Lower lobe of right lung (tissue), 2 donors: ENCODE measurements at regions not wholly inside any gene's neighbourhood (a gene's known extent, or its start where the extent isn't known, plus 50 kb on each side); places are given as distances from the start of the nearest gene placed in this dataset.

Experiments
- ATAC-seq, 2 donors: fragments of 200-7000 bp; cut with Tn5 transposase; one replicate each; pipeline ENCODE4 v1.9.1; 2020 to 2022; ENCODE audit warnings: mild to moderate bottlenecking in 2 of 2, moderate library complexity in 2 of 2
- DNase-seq: peaks from one replicate; pipeline ENCODE4 v3.0.0-alpha.2; 2020
- H3K27ac ChIP-seq: fragments of 200-600 bp; one replicate; pipeline ENCODE4 v1.8.0; 2022
- H3K27me3 ChIP-seq: fragments of 200-600 bp; one replicate; pipeline ENCODE4 v1.8.0; 2022; ENCODE audit warnings: low read depth
- H3K36me3 ChIP-seq: fragments of 200-600 bp; one replicate; pipeline ENCODE4 v1.8.0; 2022; ENCODE audit warnings: mild to moderate bottlenecking
- H3K4me1 ChIP-seq: fragments of 200-600 bp; one replicate; pipeline ENCODE4 v1.8.0; 2022
- H3K4me3 ChIP-seq: fragments of 200-600 bp; one replicate; pipeline ENCODE4 v1.8.0; 2022; ENCODE audit warnings: mild to moderate bottlenecking
- H3K9me3 ChIP-seq: fragments of 200-600 bp; one replicate; pipeline ENCODE4 v1.8.0; 2022
- intact Hi-C: fragments of 100-400 bp; cut with DNase I; formaldehyde crosslinking; loops from one replicate; pipeline ENCODE4 v1.11.0; 2022
- TF ChIP-seq, protein P1 (sequence below): fragments of 200-600 bp; IDR thresholded peaks from one replicate; pipeline ENCODE4 v1.8.0; 2022; ENCODE audit warnings: antibody characterized with exemption, mild to moderate bottlenecking
- donor health status: DM: no; HTN: yes; CAD: no; lungs with severe emphysema.

DNA sequence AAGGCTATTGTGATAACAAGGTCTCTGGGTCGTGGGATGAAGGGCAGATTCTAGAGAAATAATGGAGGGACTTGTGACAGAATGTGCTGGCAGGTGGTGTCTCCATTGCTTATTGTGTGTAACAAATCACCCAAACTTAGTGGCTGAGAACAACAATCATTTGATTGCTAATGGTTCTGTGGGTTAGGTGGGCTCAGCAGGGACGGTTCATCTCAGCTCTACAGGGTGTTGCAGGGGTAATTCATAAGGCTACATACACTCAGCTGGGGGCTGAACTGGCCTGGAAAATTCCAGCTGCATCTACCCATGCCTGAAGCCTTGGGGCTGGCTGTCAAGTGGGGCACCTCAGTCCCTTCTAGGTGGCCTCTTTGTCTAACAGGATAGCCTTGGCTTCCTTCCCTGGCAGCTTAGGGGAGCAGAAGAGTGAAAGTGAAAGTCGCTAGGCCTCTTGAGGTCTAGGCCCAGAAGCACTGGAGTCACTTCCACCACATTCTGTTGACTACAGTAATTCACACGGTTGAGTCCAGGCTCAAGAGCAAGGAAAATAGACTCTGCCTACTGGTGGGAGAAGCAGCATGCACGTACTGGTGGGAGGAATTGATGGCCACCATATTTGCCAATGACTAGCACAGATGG is 308.9 kb downstream of the MN1 start:
- Histone ChIP-seq H3K27ac (no peak overlapping the region), H3K36me3 (no peaks in the 10 kb centered on the region), H3K4me1 (no peaks in the 10 kb centered on the region), H3K9me3 (no peaks in the 10 kb centered on the region), H3K4me3 (no peak overlapping the region), H3K27me3 (peaks cover 6% of the 10 kb centered on the region)
- TF ChIP-seq, protein P1, sequence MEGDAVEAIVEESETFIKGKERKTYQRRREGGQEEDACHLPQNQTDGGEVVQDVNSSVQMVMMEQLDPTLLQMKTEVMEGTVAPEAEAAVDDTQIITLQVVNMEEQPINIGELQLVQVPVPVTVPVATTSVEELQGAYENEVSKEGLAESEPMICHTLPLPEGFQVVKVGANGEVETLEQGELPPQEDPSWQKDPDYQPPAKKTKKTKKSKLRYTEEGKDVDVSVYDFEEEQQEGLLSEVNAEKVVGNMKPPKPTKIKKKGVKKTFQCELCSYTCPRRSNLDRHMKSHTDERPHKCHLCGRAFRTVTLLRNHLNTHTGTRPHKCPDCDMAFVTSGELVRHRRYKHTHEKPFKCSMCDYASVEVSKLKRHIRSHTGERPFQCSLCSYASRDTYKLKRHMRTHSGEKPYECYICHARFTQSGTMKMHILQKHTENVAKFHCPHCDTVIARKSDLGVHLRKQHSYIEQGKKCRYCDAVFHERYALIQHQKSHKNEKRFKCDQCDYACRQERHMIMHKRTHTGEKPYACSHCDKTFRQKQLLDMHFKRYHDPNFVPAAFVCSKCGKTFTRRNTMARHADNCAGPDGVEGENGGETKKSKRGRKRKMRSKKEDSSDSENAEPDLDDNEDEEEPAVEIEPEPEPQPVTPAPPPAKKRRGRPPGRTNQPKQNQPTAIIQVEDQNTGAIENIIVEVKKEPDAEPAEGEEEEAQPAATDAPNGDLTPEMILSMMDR: no peak
- intact Hi-C loops: no loop called here
- DNase-seq: no peak
- ATAC-seq: no peak

DNA sequence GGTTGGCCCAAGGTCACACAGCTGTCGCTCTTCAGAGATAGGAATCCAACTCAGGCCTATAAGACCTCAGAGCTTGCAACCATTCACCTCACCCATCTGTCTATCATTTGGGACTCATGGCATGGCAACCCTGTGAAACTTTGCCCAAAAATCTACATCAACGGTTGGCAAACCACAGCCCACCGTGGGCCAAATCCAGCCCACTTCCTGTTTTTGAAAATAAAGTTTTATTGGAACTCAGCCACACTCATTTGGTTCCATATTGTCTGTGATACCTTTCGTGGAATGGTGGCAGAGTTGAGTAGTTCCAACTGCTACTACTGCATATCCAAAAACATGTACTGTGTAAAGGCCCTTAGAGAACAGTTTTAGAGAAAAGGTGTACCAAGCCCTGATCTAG is 307.8 kb downstream of the MN1 start:
- TF ChIP-seq, protein P1: no peak
- Histone ChIP-seq H3K4me3 (no peak overlapping the region), H3K9me3 (no peaks in the 10 kb centered on the region), H3K4me1 (no peaks in the 10 kb centered on the region), H3K36me3 (no peaks in the 10 kb centered on the region), H3K27ac (no peak overlapping the region), H3K27me3 (peaks cover 2% of the 10 kb centered on the region)
- DNase-seq (no peak), ATAC-seq (no peak)
- intact Hi-C loops: no loop called here

DNA sequence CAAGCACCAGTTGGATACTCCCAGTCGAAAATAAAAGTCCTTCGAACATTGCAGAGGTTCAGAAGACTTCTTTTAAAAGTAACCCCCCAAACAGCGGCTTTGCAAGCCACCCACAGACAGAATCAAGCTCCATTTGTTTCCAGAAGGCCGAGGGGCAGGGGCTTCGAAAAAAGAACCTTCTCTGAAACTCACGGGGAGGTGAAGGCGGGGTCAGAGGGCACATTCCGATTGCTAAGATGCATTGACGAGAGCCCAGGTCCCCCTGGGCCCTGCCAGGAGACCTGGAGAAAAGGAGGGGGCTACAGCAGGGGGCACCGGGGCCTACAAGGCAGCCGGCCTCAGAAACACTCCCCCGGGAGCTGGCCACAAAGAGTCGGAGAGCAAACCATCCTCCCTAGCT is 306.8 kb downstream of the MN1 start:
- Histone ChIP-seq H3K9me3 (no peaks in the 10 kb centered on the region), H3K4me3 (no peak overlapping the region), H3K27me3 (no peaks in the 10 kb centered on the region), H3K36me3 (no peaks in the 10 kb centered on the region), H3K4me1 (no peaks in the 10 kb centered on the region), H3K27ac (no peak overlapping the region)
- TF ChIP-seq, protein P1: no peak
- intact Hi-C loops: no loop called here
- no peak for DNase-seq
- no peak for ATAC-seq

DNA sequence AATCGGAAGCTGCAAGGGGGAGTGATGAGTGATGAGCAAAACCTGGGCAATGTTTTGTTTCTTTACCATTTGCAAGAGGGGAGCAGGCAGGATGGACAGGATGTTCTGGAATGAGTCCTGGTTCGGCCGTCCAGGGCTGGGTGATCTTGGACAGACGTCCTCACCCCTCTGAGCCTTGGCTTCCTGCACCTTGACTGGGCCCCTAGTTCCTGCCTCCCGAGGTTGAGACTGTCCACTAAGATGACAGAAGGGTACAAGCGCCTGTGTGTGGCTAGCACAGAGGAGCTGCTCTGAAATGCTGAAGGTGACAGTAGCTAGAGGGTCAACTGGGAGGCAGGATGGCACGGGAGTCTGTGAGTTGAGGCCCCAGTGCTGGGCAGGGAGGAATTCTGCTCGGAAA is 306.2 kb downstream of the MN1 start:
- no peaks in the 10 kb centered on the region for H3K9me3 ChIP-seq

DNA sequence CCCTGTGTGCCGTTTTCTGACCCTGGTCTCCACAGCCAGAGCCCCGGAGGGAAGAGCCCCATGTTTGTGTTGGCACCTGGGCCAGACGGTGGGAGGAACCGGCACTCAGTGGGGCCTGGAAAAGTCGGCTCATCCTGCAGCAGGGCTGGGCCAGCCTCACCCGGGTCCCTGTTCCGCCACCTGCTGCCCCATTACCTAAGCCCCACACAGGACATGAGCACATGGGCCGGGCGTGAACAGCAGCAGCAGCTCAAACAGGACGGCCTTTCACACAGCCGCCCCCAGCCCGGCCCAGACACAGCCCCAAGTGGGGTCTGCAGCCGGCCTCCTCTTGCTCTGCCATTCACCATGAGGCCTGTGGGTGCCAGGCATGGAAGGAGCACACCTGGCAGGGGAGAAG is 302.4 kb downstream of the MN1 start:
- Histone ChIP-seq H3K27ac (no peak overlapping the region), H3K4me3 (no peak overlapping the region), H3K36me3 (no peaks in the 10 kb centered on the region), H3K27me3 (no peaks in the 10 kb centered on the region), H3K4me1 (no peaks in the 10 kb centered on the region), H3K9me3 (no peaks in the 10 kb centered on the region)
- TF ChIP-seq, protein P1: no peak
- DNase-seq (no peak), ATAC-seq (no peak)
- intact Hi-C loops: no loop called here

More for the DNA sequence above, 306.2 kb downstream of the MN1 start:
- DNase-seq: no peak
- intact Hi-C loops: no loop called here
- Histone ChIP-seq H3K36me3 (no peaks in the 10 kb centered on the region), H3K27ac (no peak overlapping the region), H3K4me3 (no peak overlapping the region), H3K27me3 (no peaks in the 10 kb centered on the region), H3K4me1 (no peaks in the 10 kb centered on the region)
- TF ChIP-seq, protein P1: no peak
- ATAC-seq: no peak
